Suprapubic skin (tissue), 4 donors: ENCODE measurements at regions not wholly inside any gene's neighbourhood (a gene's known extent, or its start where the extent isn't known, plus 50 kb on each side); places are given as distances from the start of the nearest gene placed in this dataset.

Experiments used
- DNase-seq, 2 donors: peaks; one replicate each; pipeline ENCODE4 v3.0.0-alpha.2; 2019; ENCODE audit warnings: low spot score in 2 of 2
- H3K27ac ChIP-seq: fragments of 200-600 bp; sonication (generic); one replicate; pipeline ENCODE4 v1.5.1; 2019
- H3K27me3 ChIP-seq: fragments of 200-600 bp; sonication (generic); one replicate; pipeline ENCODE4 v1.5.1; 2019
- H3K36me3 ChIP-seq: fragments of 200-600 bp; sonication (generic); one replicate; pipeline ENCODE4 v1.5.1; 2019
- H3K4me1 ChIP-seq: fragments of 200-600 bp; sonication (generic); one replicate; pipeline ENCODE4 v1.5.1; 2019
- H3K4me3 ChIP-seq: fragments of 200-600 bp; sonication (generic); one replicate; pipeline ENCODE4 v1.5.1; 2019; ENCODE audit warnings: mild to moderate bottlenecking
- H3K9me3 ChIP-seq: fragments of 200-600 bp; sonication (generic); one replicate; pipeline ENCODE4 v1.5.1; 2019
- CTCF ChIP-seq, 2 donors: fragments of 200-600 bp in 1 of 2; fragments of 450-650 bp in 1 of 2; sonication (generic) in 1 of 2; IDR thresholded peaks; one replicate each; pipeline ENCODE4 v1.5.1; 2016 to 2019; ENCODE audit warnings: antibody characterized with exemption in 2 of 2, mild to moderate bottlenecking in 1 of 2, moderate library complexity in 1 of 2
- EP300 ChIP-seq: sonication (generic); formaldehyde crosslinking; IDR thresholded peaks from one replicate; pipeline ENCODE4 v1.6.1; 2017; ENCODE audit warnings: antibody characterized with exemption
- POLR2A ChIP-seq, 2 donors: fragments of 450-650 bp; IDR thresholded peaks; one replicate each; pipeline ENCODE4 v1.6.1; 2017; ENCODE audit warnings: antibody characterized with exemption in 2 of 2, mild to moderate bottlenecking in 2 of 2, moderate library complexity in 2 of 2
- POLR2AphosphoS5 ChIP-seq, 3 donors: sonication (generic); formaldehyde crosslinking; IDR thresholded peaks; one replicate each; pipeline ENCODE4 v1.6.1; 2017; ENCODE audit warnings: antibody characterized with exemption in 3 of 3
- WGBS: methylation state at CpG from one replicate; pipeline ENCODE4 v1.1.5; 2018; 5-methylcytosine and 5-hydroxymethylcytosine counted together

- Histone ChIP-seq H3K4me1 (no peaks in the 10 kb centered on the region), H3K36me3 (no peaks in the 10 kb centered on the region), H3K4me3 (no peak overlapping the region), H3K27ac (no peak overlapping the region), H3K9me3 (no peaks in the 10 kb centered on the region), H3K27me3 (peaks cover 21% of the 10 kb centered on the region)
- 66% methylated on average over 2 of the region's 2 CpGs for WGBS
- DNase-seq = no peak
- TF ChIP-seq CTCF (IDR thresholded peaks at IDR 0.05) (no peak), POLR2A (IDR thresholded peaks at IDR 0.05) (no peak), POLR2AphosphoS5 (IDR thresholded peaks at IDR 0.05) (no peak), EP300 (no peak)
These were observed 405.0 kb downstream of the BRD1 start for GRCh38 chr22:49422701-49423100.

- Histone ChIP-seq H3K27me3 (peaks cover 11% of the 10 kb centered on the region), H3K36me3 (no peaks in the 10 kb centered on the region), H3K4me1 (no peaks in the 10 kb centered on the region), H3K27ac (no peak overlapping the region), H3K9me3 (no peaks in the 10 kb centered on the region), H3K4me3 (no peak overlapping the region)
- DNase-seq = no peak
- 84% methylated on average over 13 of the region's 13 CpGs for WGBS
- no peak for TF ChIP-seq POLR2AphosphoS5 (IDR thresholded peaks at IDR 0.05)
- no peak for TF ChIP-seq EP300
- no peak for TF ChIP-seq CTCF (IDR thresholded peaks at IDR 0.05)
- no peak for TF ChIP-seq POLR2A (IDR thresholded peaks at IDR 0.05)
These were observed 407.0 kb downstream of the BRD1 start for GRCh38 chr22:49420651-49421050.

GRCh38 chr22:49419661-49420060 is 408.0 kb downstream of the BRD1 start:
- Histone ChIP-seq H3K4me3 (no peak overlapping the region), H3K4me1 (no peaks in the 10 kb centered on the region), H3K9me3 (no peaks in the 10 kb centered on the region), H3K27me3 (peaks cover 8% of the 10 kb centered on the region), H3K27ac (no peak overlapping the region), H3K36me3 (no peaks in the 10 kb centered on the region)
- no peak for DNase-seq
- WGBS = 96% methylated on average over 6 of the region's 6 CpGs
- TF ChIP-seq POLR2A (IDR thresholded peaks at IDR 0.05) = no peak
- TF ChIP-seq POLR2AphosphoS5 (IDR thresholded peaks at IDR 0.05) = no peak
- TF ChIP-seq CTCF (IDR thresholded peaks at IDR 0.05) = no peak
- no peak for TF ChIP-seq EP300

GRCh38 chr22:49418943-49419342 is 408.7 kb downstream of the BRD1 start:
- H3K9me3 ChIP-seq = no peaks in the 10 kb centered on the region
- H3K36me3 ChIP-seq = no peaks in the 10 kb centered on the region
- H3K27ac ChIP-seq = no peak overlapping the region
- no peak overlapping the region for H3K4me3 ChIP-seq
- 85% methylated on average over 12 of the region's 12 CpGs for WGBS
- H3K4me1 ChIP-seq = no peaks in the 10 kb centered on the region
- H3K27me3 ChIP-seq = peaks cover 7% of the 10 kb centered on the region
- TF ChIP-seq CTCF (IDR thresholded peaks at IDR 0.05) (no peak), POLR2AphosphoS5 (IDR thresholded peaks at IDR 0.05) (no peak), POLR2A (IDR thresholded peaks at IDR 0.05) (no peak), EP300 (no peak)
- no peak for DNase-seq

GRCh38 chr22:49418341-49418894 is 409.3 kb downstream of the BRD1 start:
- 86% methylated on average over 7 of the region's 39 CpGs for WGBS
- no peaks in the 10 kb centered on the region for H3K36me3 ChIP-seq
- H3K9me3 ChIP-seq = no peaks in the 10 kb centered on the region
- peaks cover 10% of the 10 kb centered on the region for H3K27me3 ChIP-seq
- H3K27ac ChIP-seq = no peak overlapping the region
- no peak for TF ChIP-seq POLR2AphosphoS5 (IDR thresholded peaks at IDR 0.05)
- TF ChIP-seq EP300 = no peak
- no peak for TF ChIP-seq CTCF (IDR thresholded peaks at IDR 0.05)
- no peak for TF ChIP-seq POLR2A (IDR thresholded peaks at IDR 0.05)
- peak in 1 of 2 donors; percentile 16 for DNase-seq
- no peak overlapping the region for H3K4me3 ChIP-seq
- H3K4me1 ChIP-seq = no peaks in the 10 kb centered on the region
